HUES64 (cell line): ENCODE measurements at regions not wholly inside any gene's neighbourhood (a gene's known extent, or its start where the extent isn't known, plus 50 kb on each side); places are given as distances from the start of the nearest gene placed in this dataset.
"Not testable (repeated sequence)": the region's sequence is repeated elsewhere in the genome, so short reads cannot be mapped to it uniquely, and the experiment has no call there.

ENCODE experiments used
- H3K27ac ChIP-seq: 2 replicates; pipeline ENCODE4 v1.7.0; 2013; ENCODE audit warnings: low read depth, low read length, inconsistent platforms
- H3K27me3 ChIP-seq: 2 replicates; pipeline ENCODE4 v1.6.1; 2013; ENCODE audit warnings: mild to moderate bottlenecking, low read length; ENCODE audit not compliant: insufficient read depth
- H3K36me3 ChIP-seq: 2 replicates; pipeline ENCODE4 v1.6.1; 2013; ENCODE audit warnings: mild to moderate bottlenecking, low read length; ENCODE audit not compliant: insufficient read depth
- H3K4me1 ChIP-seq: 2 replicates; pipeline ENCODE4 v1.6.1; 2013; ENCODE audit warnings: mild to moderate bottlenecking, low read length, moderate library complexity; ENCODE audit not compliant: insufficient read depth
- H3K4me3 ChIP-seq: 2 replicates; pipeline ENCODE4 v1.5.1; 2013; ENCODE audit warnings: mild to moderate bottlenecking, low read length, moderate library complexity
- H3K9ac ChIP-seq: 2 replicates; pipeline ENCODE4 v1.6.1; 2013; ENCODE audit warnings: mild to moderate bottlenecking, low read depth, low read length
- H3K9me3 ChIP-seq: 2 replicates; pipeline ENCODE4 v1.6.1; 2013; ENCODE audit warnings: low read depth, low read length; ENCODE audit not compliant: insufficient read depth
- WGBS: fragments of 150-250, 120-280 bp; methylation state at CpG from one replicate; pipeline ENCODE4 v1.1.7; 2013; ENCODE audit warnings: missing lambda C conversion rate; 5-methylcytosine and 5-hydroxymethylcytosine counted together

DNA sequence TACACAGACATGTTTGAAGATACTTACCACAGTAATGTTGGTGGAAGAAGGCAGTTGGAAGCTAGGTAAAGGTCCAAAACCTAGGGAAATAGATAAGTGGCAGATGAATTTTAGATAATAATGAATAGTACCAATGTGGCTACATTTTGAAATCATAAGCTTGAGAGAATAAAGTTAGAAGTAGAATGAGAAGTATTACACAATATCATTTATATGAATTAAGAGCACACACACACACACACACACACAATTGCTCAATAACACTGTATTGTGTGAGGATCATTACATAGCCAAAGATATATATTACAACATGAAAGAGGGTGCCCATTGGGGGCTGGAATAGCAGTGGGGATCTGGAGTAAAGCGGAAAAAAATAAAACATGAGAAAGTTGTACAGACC, 149.0 kb upstream of the EYA4 start:
- 88% methylated on average over 1 of the region's 1 CpG for WGBS
- Histone ChIP-seq H3K4me1 (peaks cover 3% of the 10 kb centered on the region; the same call in 1 of the 2 replicates), H3K4me3 (no peak overlapping the region), H3K27me3 (no peaks in the 10 kb centered on the region), H3K36me3 (no peaks in the 10 kb centered on the region), H3K9me3 (no peaks in the 10 kb centered on the region), H3K9ac (no peak overlapping the region), H3K27ac (no peak overlapping the region)

DNA sequence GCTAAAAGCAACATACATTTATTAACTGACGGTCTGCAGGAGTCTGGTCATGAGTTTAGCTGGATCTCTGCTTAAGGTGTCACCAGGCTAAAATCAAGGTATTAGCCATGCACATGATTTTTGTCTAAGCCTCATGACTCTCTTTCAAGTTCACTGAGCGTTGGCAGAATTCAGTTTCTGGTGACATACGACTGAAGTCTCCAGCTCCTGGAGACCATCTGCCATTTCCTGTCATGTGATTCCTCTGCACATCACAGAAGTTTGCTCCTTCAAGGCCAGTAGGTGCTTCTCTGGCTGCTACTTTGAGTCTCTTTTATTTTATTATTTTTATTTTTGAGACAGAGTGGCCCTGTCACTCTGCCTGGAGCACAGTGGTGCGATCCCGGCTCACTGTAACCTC, 148.4 kb upstream of the EYA4 start:
- no peak overlapping the region for H3K4me3 ChIP-seq
- H3K9me3 ChIP-seq = no peaks in the 10 kb centered on the region
- 93% methylated on average over 5 of the region's 5 CpGs for WGBS
- H3K4me1 ChIP-seq = peaks cover 3% of the 10 kb centered on the region; the same call in 1 of the 2 replicates
- H3K27ac ChIP-seq = no peak overlapping the region
- no peaks in the 10 kb centered on the region for H3K36me3 ChIP-seq
- H3K27me3 ChIP-seq = no peaks in the 10 kb centered on the region
- H3K9ac ChIP-seq = no peak overlapping the region

DNA sequence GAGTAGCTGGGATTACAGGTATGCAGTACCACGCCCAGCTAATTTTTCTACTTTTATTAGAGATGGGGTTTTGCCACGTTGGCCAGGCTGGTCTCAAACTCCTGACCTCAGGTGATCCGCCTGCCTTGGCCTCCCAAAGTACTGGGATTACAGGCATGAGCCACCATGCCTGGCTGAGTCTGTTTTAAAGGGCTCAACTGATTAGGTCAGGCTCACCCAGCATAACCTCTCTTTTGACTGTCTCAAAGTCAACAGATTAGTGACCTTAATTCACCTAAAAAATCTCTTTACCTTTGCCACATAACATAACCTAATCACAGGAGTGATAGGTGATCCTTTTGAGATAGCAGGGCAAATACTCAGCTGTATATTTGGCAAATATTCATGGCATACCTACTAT, 147.9 kb upstream of the EYA4 start:
- not testable (repeated sequence) for H3K4me1 ChIP-seq, H3K27ac ChIP-seq, H3K9ac ChIP-seq, H3K9me3 ChIP-seq, H3K4me3 ChIP-seq, H3K27me3 ChIP-seq, H3K36me3 ChIP-seq
- WGBS = 95% methylated on average over 3 of the region's 3 CpGs

DNA sequence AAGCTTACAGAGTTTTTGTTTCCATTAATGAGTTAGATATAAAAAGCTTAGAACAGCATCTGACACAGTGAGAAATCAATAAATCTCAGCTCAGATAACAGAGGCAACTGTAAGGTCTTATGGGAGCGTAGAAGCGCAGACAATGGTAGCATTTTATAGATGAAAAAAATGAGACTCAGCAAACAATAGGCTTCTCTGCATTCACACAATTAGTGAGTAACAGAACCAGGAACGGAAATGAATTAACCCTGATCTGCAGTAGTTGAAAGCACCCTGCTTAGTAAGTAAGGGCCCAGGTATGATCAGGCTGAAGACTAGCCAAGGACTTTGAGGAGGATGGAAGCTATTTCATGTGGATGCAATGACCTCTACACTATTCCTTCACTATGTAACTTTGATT, 147.2 kb upstream of the EYA4 start:
- H3K9me3 ChIP-seq = no peaks in the 10 kb centered on the region
- no peak overlapping the region for H3K9ac ChIP-seq
- H3K4me1 ChIP-seq = peaks cover 6% of the 10 kb centered on the region
- WGBS = 93% methylated on average over 3 of the region's 3 CpGs
- H3K4me3 ChIP-seq = no peak overlapping the region
- H3K36me3 ChIP-seq = no peaks in the 10 kb centered on the region
- no peak overlapping the region for H3K27ac ChIP-seq
- no peaks in the 10 kb centered on the region for H3K27me3 ChIP-seq

DNA sequence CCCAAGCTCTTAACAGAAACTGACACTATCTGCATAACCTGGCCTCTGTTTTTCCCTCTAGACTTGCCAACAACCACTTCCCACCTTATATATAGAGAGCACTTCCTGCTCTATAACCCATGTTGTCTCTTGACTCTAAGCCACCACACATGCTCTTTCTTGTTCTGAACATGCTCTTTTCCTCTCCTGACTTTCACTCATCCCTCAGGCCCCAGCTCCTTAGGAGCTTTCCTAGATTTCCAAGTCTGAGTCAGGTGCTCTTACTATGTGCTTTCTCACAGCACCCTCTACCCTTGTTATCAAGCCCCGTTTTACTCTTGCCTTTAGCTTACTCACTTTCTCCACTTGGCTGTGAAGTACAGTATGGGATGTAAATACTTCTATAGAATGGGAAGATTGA, 143.9 kb upstream of the EYA4 start:
- Histone ChIP-seq H3K4me1 (peaks cover 19% of the 10 kb centered on the region), H3K9ac (no peak overlapping the region), H3K36me3 (no peaks in the 10 kb centered on the region), H3K9me3 (no peaks in the 10 kb centered on the region), H3K27me3 (no peaks in the 10 kb centered on the region), H3K27ac (no peak overlapping the region), H3K4me3 (no peak overlapping the region)
- WGBS = 80% methylated on average over 1 of the region's 1 CpG

DNA sequence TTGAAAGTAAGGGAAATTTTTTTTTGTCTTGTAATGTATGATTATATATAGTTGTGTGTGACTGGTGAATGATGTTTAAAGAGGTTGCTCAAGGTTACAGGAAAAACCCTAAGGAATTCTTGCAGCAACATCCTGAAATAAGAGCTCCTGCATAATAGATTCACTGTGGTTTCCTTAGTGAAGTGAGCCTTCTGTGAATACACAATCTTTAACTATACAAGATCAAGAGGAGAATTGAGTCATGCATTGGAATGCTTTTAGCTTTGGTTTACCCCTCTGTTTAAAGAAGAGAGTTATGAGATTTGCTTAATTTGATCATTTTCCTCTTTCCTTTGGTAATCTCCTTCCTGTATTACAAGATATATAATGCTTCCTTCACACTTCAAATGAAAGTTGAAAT, 141.6 kb upstream of the EYA4 start:
- Histone ChIP-seq H3K9me3 (no peaks in the 10 kb centered on the region), H3K9ac (no peak overlapping the region), H3K27ac (peak overlapping the region; percentile 47; the same call in 1 of the 2 replicates), H3K4me3 (no peak overlapping the region), H3K4me1 (peaks cover 19% of the 10 kb centered on the region), H3K27me3 (no peaks in the 10 kb centered on the region), H3K36me3 (no peaks in the 10 kb centered on the region)

DNA sequence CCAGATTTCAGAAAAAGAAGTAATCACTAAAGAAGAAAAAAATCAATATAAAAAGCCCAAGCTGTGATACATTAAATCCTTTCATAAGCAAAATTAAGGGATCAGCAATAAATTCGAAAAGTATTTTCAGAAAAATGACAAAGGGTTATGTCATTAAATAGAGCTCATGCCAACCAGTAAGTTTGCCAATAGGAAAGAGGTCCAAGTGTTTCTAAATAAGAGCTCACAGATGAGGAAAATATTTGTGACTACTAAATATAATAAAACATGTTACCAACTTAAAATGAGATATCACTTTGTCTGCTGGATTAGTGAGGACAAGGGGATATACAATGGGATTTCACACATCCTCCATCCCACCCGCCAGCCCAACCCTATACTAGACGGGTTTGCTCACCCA, 140.3 kb upstream of the EYA4 start:
- WGBS = 100% methylated on average over 1 of the region's 3 CpGs

DNA sequence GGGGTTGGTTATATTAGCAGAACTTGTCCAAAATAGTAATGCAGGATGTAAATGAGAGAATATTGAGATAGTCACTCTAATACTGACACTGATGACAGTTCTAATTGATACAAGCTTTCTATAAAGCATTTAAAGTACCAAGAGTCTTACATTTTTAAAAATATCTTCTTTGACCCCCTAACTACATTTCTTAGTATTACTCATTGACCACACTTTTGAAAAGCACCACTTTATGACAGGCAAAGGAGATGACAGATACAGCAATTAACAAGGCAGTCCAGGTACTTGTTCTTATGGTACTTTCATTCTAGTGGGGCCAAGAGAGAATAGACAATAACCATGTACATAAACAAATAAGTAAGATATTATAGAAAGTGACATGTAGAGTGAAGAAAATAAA, 139.4 kb upstream of the EYA4 start:
- H3K9me3 ChIP-seq = no peaks in the 10 kb centered on the region

More for the DNA sequence above, 140.3 kb upstream of the EYA4 start:
- peaks cover 16% of the 10 kb centered on the region for H3K4me1 ChIP-seq
- H3K27ac ChIP-seq = no peak overlapping the region
- no peaks in the 10 kb centered on the region for H3K9me3 ChIP-seq
- H3K36me3 ChIP-seq = no peaks in the 10 kb centered on the region
- H3K4me3 ChIP-seq = no peak overlapping the region
- H3K27me3 ChIP-seq = no peaks in the 10 kb centered on the region
- H3K9ac ChIP-seq = no peak overlapping the region

DNA sequence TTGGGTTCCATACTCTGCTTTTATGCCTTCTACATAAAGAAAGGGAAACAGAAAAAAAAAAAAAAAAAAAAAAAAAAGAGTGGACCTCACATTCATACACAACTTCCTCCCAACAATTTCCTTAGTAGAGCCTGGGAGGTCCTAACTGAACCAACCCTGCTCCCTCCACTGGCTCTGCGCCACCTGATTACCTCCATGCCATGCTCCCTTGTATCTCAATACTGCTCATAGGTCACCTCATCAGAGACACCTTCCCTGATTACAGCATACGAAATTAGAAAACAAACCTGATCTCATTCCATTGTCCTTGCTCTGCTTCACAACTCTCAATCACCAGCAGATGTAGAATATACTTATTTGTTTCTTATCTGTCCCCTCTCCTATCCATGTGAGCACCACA, 134.2 kb upstream of the EYA4 start:
- Histone ChIP-seq H3K36me3 (no peaks in the 10 kb centered on the region), H3K9me3 (no peaks in the 10 kb centered on the region), H3K4me3 (no peak overlapping the region), H3K27me3 (no peaks in the 10 kb centered on the region), H3K9ac (no peak overlapping the region), H3K27ac (no peak overlapping the region), H3K4me1 (no peaks in the 10 kb centered on the region)
- 94% methylated on average over 2 of the region's 2 CpGs for WGBS

More for the DNA sequence above, 139.4 kb upstream of the EYA4 start:
- H3K4me3 ChIP-seq = no peak overlapping the region
- H3K9ac ChIP-seq = no peak overlapping the region
- peaks cover 16% of the 10 kb centered on the region for H3K4me1 ChIP-seq
- H3K27ac ChIP-seq = no peak overlapping the region
- no peaks in the 10 kb centered on the region for H3K36me3 ChIP-seq
- H3K27me3 ChIP-seq = no peaks in the 10 kb centered on the region

DNA sequence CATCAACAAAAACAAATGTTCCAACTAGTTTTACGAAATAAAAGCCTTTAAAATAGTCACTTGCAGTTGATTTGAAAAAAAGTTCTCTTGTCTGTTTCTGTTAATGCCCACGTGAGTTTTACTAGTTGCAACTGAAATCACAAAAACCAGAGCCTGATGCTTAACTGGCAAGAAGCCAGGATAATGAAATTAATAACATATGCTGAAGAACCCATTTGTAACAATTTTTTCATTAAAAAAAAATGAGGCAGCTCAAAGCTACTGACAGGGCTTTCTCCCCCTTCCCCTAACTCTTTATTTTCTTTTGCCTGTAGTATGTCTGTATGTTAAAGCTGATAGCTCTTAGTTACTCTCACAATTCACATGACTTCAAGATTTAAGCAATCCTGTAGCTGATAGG, 132.7 kb upstream of the EYA4 start:
- H3K4me3 ChIP-seq = no peak overlapping the region
- no peak overlapping the region for H3K9ac ChIP-seq
- H3K27ac ChIP-seq = no peak overlapping the region
- H3K27me3 ChIP-seq = no peaks in the 10 kb centered on the region
- no peaks in the 10 kb centered on the region for H3K9me3 ChIP-seq
- WGBS = 100% methylated on average over 2 of the region's 2 CpGs
- H3K4me1 ChIP-seq = no peaks in the 10 kb centered on the region
- H3K36me3 ChIP-seq = no peaks in the 10 kb centered on the region

DNA sequence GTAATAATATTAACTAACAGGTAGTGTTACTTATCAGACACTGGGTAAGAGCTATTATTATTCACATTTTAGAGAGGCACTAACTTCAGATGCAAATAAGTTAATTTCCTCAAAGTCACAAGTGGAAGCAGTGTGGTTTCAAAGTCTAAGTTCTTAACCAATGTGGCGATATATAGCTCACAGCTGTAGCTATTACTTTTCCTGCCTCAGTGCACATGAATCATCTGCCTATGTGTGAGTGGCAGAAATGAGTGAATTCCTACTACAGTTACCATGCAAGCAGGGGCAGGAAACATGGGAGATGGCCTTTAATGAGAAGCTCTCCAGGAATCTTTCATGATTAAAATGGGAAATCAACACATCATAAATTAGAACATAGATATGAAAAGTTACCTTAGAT, 126.2 kb upstream of the EYA4 start:
- Histone ChIP-seq H3K36me3 (no peaks in the 10 kb centered on the region), H3K4me3 (no peak overlapping the region), H3K4me1 (no peaks in the 10 kb centered on the region), H3K9ac (no peak overlapping the region), H3K27me3 (no peaks in the 10 kb centered on the region), H3K27ac (no peak overlapping the region), H3K9me3 (no peaks in the 10 kb centered on the region)
- 100% methylated on average over 1 of the region's 1 CpG for WGBS

DNA sequence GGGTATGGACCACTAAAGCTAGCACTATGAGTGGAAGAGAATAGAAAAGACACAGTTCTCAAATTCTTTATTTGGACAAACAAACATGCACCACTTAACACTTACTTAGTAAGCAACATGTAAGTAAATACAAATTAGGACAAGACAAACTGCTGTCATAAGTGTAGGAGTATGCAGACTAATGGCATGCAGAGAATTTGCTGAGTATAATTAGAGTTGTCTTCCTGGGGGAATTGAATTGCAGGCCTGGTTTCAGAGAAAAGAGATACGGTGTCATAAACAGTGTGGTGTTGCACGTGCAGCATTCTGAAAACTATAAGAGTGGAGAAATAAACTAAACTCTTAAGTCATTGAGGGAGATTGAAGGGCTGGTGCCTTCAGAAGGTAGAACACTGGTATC, 125.2 kb upstream of the EYA4 start:
- WGBS = 89% methylated on average over 2 of the region's 2 CpGs
- Histone ChIP-seq H3K27me3 (no peaks in the 10 kb centered on the region), H3K27ac (no peak overlapping the region), H3K9me3 (no peaks in the 10 kb centered on the region), H3K9ac (no peak overlapping the region), H3K4me3 (no peak overlapping the region), H3K4me1 (no peaks in the 10 kb centered on the region), H3K36me3 (no peaks in the 10 kb centered on the region)
